Liver (tissue), 8 donors: ENCODE measurements at regions not wholly inside any gene's neighbourhood (a gene's known extent, or its start where the extent isn't known, plus 50 kb on each side); places are given as distances from the start of the nearest gene placed in this dataset.

Experiments used
- DNase-seq: peaks from one replicate; pipeline ENCODE4 v3.0.0-alpha.2; 2017; ENCODE audit warnings: low spot score
- H3K27ac ChIP-seq, 2 donors: one replicate each; pipeline ENCODE4 v1.7.0; 2013; ENCODE audit warnings: inconsistent platforms in 2 of 2, low read length in 2 of 2, control low read depth in 1 of 2, low read depth in 1 of 2, mild to moderate bottlenecking in 1 of 2
- H3K27me3 ChIP-seq, 4 donors: one replicate each; pipeline versions ENCODE4 v1.6.1 to v1.7.0; 2013; ENCODE audit warnings: low read length in 3 of 4, inconsistent platforms in 1 of 4, mild to moderate bottlenecking in 1 of 4, moderate library complexity in 1 of 4; ENCODE audit not compliant: control insufficient read depth in 4 of 4, insufficient read depth in 4 of 4
- H3K36me3 ChIP-seq, 4 donors: one replicate each; pipeline versions ENCODE4 v1.6.1 to v1.7.0; 2013; ENCODE audit warnings: low read length in 3 of 4, mild to moderate bottlenecking in 3 of 4, low read depth in 1 of 4, moderate library complexity in 1 of 4; ENCODE audit not compliant: control insufficient read depth in 4 of 4, insufficient read depth in 3 of 4
- H3K4me1 ChIP-seq, 4 donors: one replicate each; pipeline versions ENCODE4 v1.6.1 to v1.7.0; 2013; ENCODE audit warnings: low read length in 3 of 4, mild to moderate bottlenecking in 3 of 4, moderate library complexity in 1 of 4; ENCODE audit not compliant: control insufficient read depth in 4 of 4, insufficient read depth in 4 of 4
- H3K4me3 ChIP-seq, 3 donors: one replicate each; pipeline versions ENCODE4 v1.6.1 to v1.7.0; 2013; ENCODE audit warnings: low read length in 3 of 3, control low read depth in 1 of 3, low read depth in 1 of 3, mild to moderate bottlenecking in 1 of 3
- H3K9ac ChIP-seq, 2 donors: one replicate each; pipeline ENCODE4 v1.7.0; 2013; ENCODE audit warnings: low read length in 2 of 2, mild to moderate bottlenecking in 2 of 2, moderate library complexity in 2 of 2, control low read depth in 1 of 2, low read depth in 1 of 2
- H3K9me3 ChIP-seq, 4 donors: one replicate each; pipeline versions ENCODE4 v1.6.1 to v1.7.0; 2013; ENCODE audit warnings: low read length in 3 of 4; ENCODE audit not compliant: control insufficient read depth in 4 of 4
- ATF3 ChIP-seq: IDR thresholded peaks from 2 replicates; pipeline ENCODE4 v1.6.1; 2016; ENCODE audit warnings: antibody characterized with exemption
- CTCF ChIP-seq: fragments of 150-350 bp; IDR thresholded peaks from 2 replicates; pipeline ENCODE4 v1.5.1; 2017; ENCODE audit warnings: improper control_type of control experiment, low read depth, low read length; ENCODE audit not compliant: missing input control
- EGR1 ChIP-seq, 2 donors: IDR thresholded peaks; 2 replicates each; pipeline ENCODE4 v1.6.1; 2016 to 2018; ENCODE audit warnings: antibody characterized with exemption in 2 of 2, low read depth in 2 of 2
- FOXA1 ChIP-seq: IDR thresholded peaks from 2 replicates; pipeline ENCODE4 v1.6.1; 2016; ENCODE audit warnings: antibody characterized with exemption
- FOXA2 ChIP-seq: IDR thresholded peaks from 2 replicates; pipeline ENCODE4 v1.6.1; 2016; ENCODE audit warnings: antibody characterized with exemption
- GABPA ChIP-seq, 2 donors: IDR thresholded peaks in 1 of 2; conservative IDR thresholded peaks in 1 of 2; 2 replicates each; pipeline ENCODE4 v1.6.1; 2016; ENCODE audit warnings: antibody characterized with exemption in 2 of 2, mild to moderate bottlenecking in 1 of 2, moderate library complexity in 1 of 2
- HNF4A ChIP-seq, 2 donors: conservative IDR thresholded peaks; 2 replicates each; pipeline ENCODE4 v1.6.1; 2016; ENCODE audit warnings: antibody characterized with exemption in 2 of 2, mild to moderate bottlenecking in 2 of 2
- HNF4G ChIP-seq: IDR thresholded peaks from 2 replicates; pipeline ENCODE4 v1.6.1; 2016; ENCODE audit warnings: antibody characterized with exemption
- JUND ChIP-seq, 2 donors: IDR thresholded peaks; 2 replicates each; pipeline ENCODE4 v1.6.1; 2016; ENCODE audit warnings: antibody characterized with exemption in 2 of 2
- MAX ChIP-seq: IDR thresholded peaks from 2 replicates; pipeline ENCODE4 v1.6.1; 2016; ENCODE audit warnings: antibody characterized with exemption
- NR2F2 ChIP-seq: IDR thresholded peaks from 2 replicates; pipeline ENCODE4 v1.6.1; 2016; ENCODE audit warnings: antibody characterized with exemption
- RAD21 ChIP-seq, 2 donors: IDR thresholded peaks; 2 replicates each; pipeline ENCODE4 v1.6.1; 2016; ENCODE audit warnings: antibody characterized with exemption in 2 of 2, mild to moderate bottlenecking in 2 of 2
- REST ChIP-seq: IDR thresholded peaks from 2 replicates; pipeline ENCODE4 v1.6.1; 2016; ENCODE audit warnings: antibody characterized with exemption, mild to moderate bottlenecking
- RXRA ChIP-seq, 2 donors: IDR thresholded peaks; 2 replicates each; pipeline ENCODE4 v1.6.1; 2017 to 2018; ENCODE audit warnings: antibody characterized with exemption in 2 of 2, mild to moderate bottlenecking in 1 of 2
- TAF1 ChIP-seq: conservative IDR thresholded peaks from 2 replicates; pipeline ENCODE4 v1.6.1; 2016; ENCODE audit warnings: antibody characterized with exemption, mild to moderate bottlenecking
- ZBTB33 ChIP-seq: IDR thresholded peaks from 2 replicates; pipeline ENCODE4 v1.6.1; 2016; ENCODE audit warnings: antibody characterized with exemption
- WGBS: extraction: QIAGEN DNeasy Blood & Tissue Kit; methylation state at CpG from one replicate; pipeline ENCODE4 v1.1.7; 2013; 5-methylcytosine and 5-hydroxymethylcytosine counted together
- donor health status: healthy.
- donor health status: healthy.
- donor health status: healthy.
- donor health status: healthy.
- donor health status: healthy.

- H3K4me3 ChIP-seq, result no peak overlapping the region
- H3K27me3 ChIP-seq, result peaks cover 0 to 9% (median 2%) of the 10 kb centered on the region in 4 donors
- no peaks in the 10 kb centered on the region for H3K36me3 ChIP-seq
- no peak overlapping the region for H3K27ac ChIP-seq
- 86% methylated on average over 4 of the region's 4 CpGs for WGBS
- H3K4me1 ChIP-seq, result no peaks in the 10 kb centered on the region
- DNase-seq, result no peak
- no peaks in the 10 kb centered on the region for H3K9me3 ChIP-seq
- H3K9ac ChIP-seq, result no peak overlapping the region
- TF ChIP-seq MAX, result no peak
- no peak for TF ChIP-seq FOXA2
- TF ChIP-seq HNF4G, result no peak
- no peak for TF ChIP-seq RXRA (IDR thresholded peaks at IDR 0.05)
- TF ChIP-seq FOXA1, result no peak
- TF ChIP-seq NR2F2, result no peak
- no peak for TF ChIP-seq ATF3
- no peak for TF ChIP-seq CTCF
- no peak for TF ChIP-seq HNF4A (conservative IDR thresholded peaks at IDR 0.05)
- TF ChIP-seq JUND (IDR thresholded peaks at IDR 0.05), result no peak
- no peak for TF ChIP-seq EGR1 (IDR thresholded peaks at IDR 0.05; ENCODE audit: low read depth in 2 of 2)
- no peak for TF ChIP-seq RAD21 (IDR thresholded peaks at IDR 0.05)
- no peak for TF ChIP-seq REST
- TF ChIP-seq ZBTB33, result no peak
Observed at GRCh38 chr6:41420186-41420585, 84.8 kb downstream of the NCR2 start.

- Histone ChIP-seq H3K27me3 (peaks cover 0 to under 1% (median 0%) of the 10 kb centered on the region in 4 donors), H3K4me3 (no peak overlapping the region), H3K36me3 (no peaks in the 10 kb centered on the region), H3K9ac (no peak overlapping the region), H3K9me3 (no peaks in the 10 kb centered on the region), H3K4me1 (no peaks in the 10 kb centered on the region), H3K27ac (no peak overlapping the region)
- TF ChIP-seq TAF1, result no peak
- TF ChIP-seq MAX, result no peak
- TF ChIP-seq ZBTB33, result no peak
- no peak for TF ChIP-seq GABPA (IDR thresholded peaks at IDR 0.05 in 1 of 2, conservative IDR thresholded peaks at IDR 0.05 in 1 of 2)
- 68% methylated on average over 5 of the region's 5 CpGs for WGBS
- no peak for DNase-seq
Observed at GRCh38 chr6:41422161-41422560, 86.8 kb downstream of the NCR2 start.
